CD4-positive, alpha-beta T cell (primary cell): ENCODE measurements at regions not wholly inside any gene's neighbourhood (a gene's known extent, or its start where the extent isn't known, plus 50 kb on each side); places are given as distances from the start of the nearest gene placed in this dataset.

Experiments
- ATAC-seq: fragments of 200-7000 bp; cut with Tn5 transposase; one replicate; pipeline ENCODE4 v1.10.0; 2022; ENCODE audit warnings: mild to moderate bottlenecking; ENCODE audit not compliant: poor library complexity
- CTCF ChIA-PET: fragments of 350-600 bp; sonication (Branson Sonifier 250); formaldehyde crosslinking; loops from one replicate; lab custom pipeline; 2021; ENCODE audit warnings: antibody characterized with exemption, inconsistent platforms; lab: Charles Lee
- POLR2A ChIA-PET: fragments of 350-600 bp; sonication (Branson Sonifier 250); formaldehyde crosslinking; loops from one replicate; lab custom pipeline; 2021; ENCODE audit warnings: antibody characterized with exemption, inconsistent platforms; lab: Charles Lee
- DNase-seq, 14 experiments: peaks; one replicate each; pipeline ENCODE4 v3.0.0-alpha.2; 2013 to 2020; ENCODE audit warnings: mixed read lengths in 2 of 14
- H3K27ac ChIP-seq, 2 donors: one replicate each; pipeline versions ENCODE4 v1.5.1 to v1.7.0; 2013; ENCODE audit warnings: low read length in 2 of 2, low read depth in 1 of 2, mild to moderate bottlenecking in 1 of 2
- H3K27me3 ChIP-seq, 2 experiments: 1 replicate in 1 of 2; 2 replicates in 1 of 2; pipeline versions ENCODE4 v1.6.1 to v1.7.0; 2013; ENCODE audit warnings: low read length in 2 of 2, control low read depth in 1 of 2, mild to moderate bottlenecking in 1 of 2, moderate library complexity in 1 of 2; ENCODE audit not compliant: insufficient read depth in 2 of 2, control insufficient read depth in 1 of 2
- H3K36me3 ChIP-seq: one replicate; pipeline ENCODE4 v1.6.1; 2013; ENCODE audit warnings: low read length, control low read depth; ENCODE audit not compliant: insufficient read depth
- H3K4me1 ChIP-seq: one replicate; pipeline ENCODE4 v1.6.1; 2013; ENCODE audit warnings: low read length, control low read depth; ENCODE audit not compliant: insufficient read depth
- H3K4me3 ChIP-seq: one replicate; pipeline ENCODE4 v1.5.1; 2013; ENCODE audit warnings: mild to moderate bottlenecking, low read length, moderate library complexity
- H3K9me3 ChIP-seq, 2 experiments: 1 replicate in 1 of 2; 2 replicates in 1 of 2; pipeline versions ENCODE4 v1.6.1 to v1.7.0; 2013; ENCODE audit warnings: low read length in 2 of 2, mild to moderate bottlenecking in 2 of 2, control low read depth in 1 of 2, moderate library complexity in 1 of 2; ENCODE audit not compliant: control insufficient read depth in 1 of 2, insufficient read depth in 1 of 2
- H3K27ac Mint-ChIP-seq: one replicate; pipeline ENCODE4 v1.8.0; 2020; ENCODE audit warnings: mixed read lengths
- H3K27me3 Mint-ChIP-seq: one replicate; pipeline ENCODE4 v1.8.0; 2021; ENCODE audit warnings: mixed read lengths
- H3K36me3 Mint-ChIP-seq: one replicate; pipeline ENCODE4 v1.8.0; 2021; ENCODE audit warnings: low read depth, mixed read lengths
- H3K4me1 Mint-ChIP-seq: one replicate; pipeline ENCODE4 v1.8.0; 2021; ENCODE audit warnings: low read depth, mixed read lengths
- H3K4me3 Mint-ChIP-seq: one replicate; pipeline ENCODE4 v1.8.0; 2020; ENCODE audit warnings: mild to moderate bottlenecking, mixed read lengths
- H3K9me3 Mint-ChIP-seq: one replicate; pipeline ENCODE4 v1.8.0; 2020; ENCODE audit warnings: mixed read lengths
- intact Hi-C, 2 experiments: fragments of 100-400 bp; cut with DNase I in 1 of 2; cut with micrococcal nuclease in 1 of 2; formaldehyde crosslinking; loops; one replicate each; pipeline versions ENCODE4 v1.15.1 to v1.9.0; 2023 to 2025; cut with DNase I, micrococcal nuclease
- TF ChIP-seq, protein P1 (sequence below): fragments of 200-600 bp; IDR thresholded peaks from one replicate; pipeline ENCODE4 v1.8.0; 2022; ENCODE audit warnings: antibody characterized with exemption, mild to moderate bottlenecking

DNA sequence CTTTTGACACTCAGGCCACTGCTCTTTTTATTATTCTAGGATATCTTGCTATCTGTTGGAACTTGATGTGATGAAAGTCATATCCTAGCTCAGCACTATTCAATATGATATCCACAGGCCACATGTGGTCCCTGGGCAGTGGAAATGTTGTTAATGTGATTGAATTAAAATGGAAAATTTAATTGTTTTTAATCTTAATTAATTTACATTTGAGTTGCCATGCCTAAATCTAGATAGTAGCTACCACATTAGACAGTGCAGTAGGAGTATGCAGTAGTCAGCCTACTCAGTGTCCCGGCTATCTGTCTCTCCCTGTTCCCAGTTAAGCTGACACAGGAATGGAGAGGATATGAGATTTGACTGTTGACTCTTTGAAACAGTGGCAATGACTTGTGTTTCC, 460.2 kb downstream of the GBE1 start:
- DNase-seq (no peak), ATAC-seq (no peak)
- no peaks in the 10 kb centered on the region for H3K36me3 Mint-ChIP-seq
- H3K36me3 ChIP-seq, result no peaks in the 10 kb centered on the region
- peaks cover 2% of the 10 kb centered on the region for H3K9me3 Mint-ChIP-seq
- H3K4me1 ChIP-seq, result no peaks in the 10 kb centered on the region
- H3K9me3 ChIP-seq, result no peaks in the 10 kb centered on the region
- H3K27ac Mint-ChIP-seq, result no peak overlapping the region
- H3K27ac ChIP-seq, result no peak overlapping the region
- H3K4me1 Mint-ChIP-seq, result no peaks in the 10 kb centered on the region
- ChIA-PET POLR2A (no interaction called here), CTCF (interaction anchor here (0.7 kb wide), 1 partner anchor 140 kb away, joined by 4 read pairs; no protein-coding TSS in a partner anchor)
- no peak overlapping the region for H3K4me3 Mint-ChIP-seq
- H3K4me3 ChIP-seq, result no peak overlapping the region
- H3K27me3 ChIP-seq, result no peaks in the 10 kb centered on the region
- intact Hi-C loops, result no loop called here
- TF ChIP-seq, protein P1, sequence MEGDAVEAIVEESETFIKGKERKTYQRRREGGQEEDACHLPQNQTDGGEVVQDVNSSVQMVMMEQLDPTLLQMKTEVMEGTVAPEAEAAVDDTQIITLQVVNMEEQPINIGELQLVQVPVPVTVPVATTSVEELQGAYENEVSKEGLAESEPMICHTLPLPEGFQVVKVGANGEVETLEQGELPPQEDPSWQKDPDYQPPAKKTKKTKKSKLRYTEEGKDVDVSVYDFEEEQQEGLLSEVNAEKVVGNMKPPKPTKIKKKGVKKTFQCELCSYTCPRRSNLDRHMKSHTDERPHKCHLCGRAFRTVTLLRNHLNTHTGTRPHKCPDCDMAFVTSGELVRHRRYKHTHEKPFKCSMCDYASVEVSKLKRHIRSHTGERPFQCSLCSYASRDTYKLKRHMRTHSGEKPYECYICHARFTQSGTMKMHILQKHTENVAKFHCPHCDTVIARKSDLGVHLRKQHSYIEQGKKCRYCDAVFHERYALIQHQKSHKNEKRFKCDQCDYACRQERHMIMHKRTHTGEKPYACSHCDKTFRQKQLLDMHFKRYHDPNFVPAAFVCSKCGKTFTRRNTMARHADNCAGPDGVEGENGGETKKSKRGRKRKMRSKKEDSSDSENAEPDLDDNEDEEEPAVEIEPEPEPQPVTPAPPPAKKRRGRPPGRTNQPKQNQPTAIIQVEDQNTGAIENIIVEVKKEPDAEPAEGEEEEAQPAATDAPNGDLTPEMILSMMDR, result no peak
- H3K27me3 Mint-ChIP-seq, result no peaks in the 10 kb centered on the region

DNA sequence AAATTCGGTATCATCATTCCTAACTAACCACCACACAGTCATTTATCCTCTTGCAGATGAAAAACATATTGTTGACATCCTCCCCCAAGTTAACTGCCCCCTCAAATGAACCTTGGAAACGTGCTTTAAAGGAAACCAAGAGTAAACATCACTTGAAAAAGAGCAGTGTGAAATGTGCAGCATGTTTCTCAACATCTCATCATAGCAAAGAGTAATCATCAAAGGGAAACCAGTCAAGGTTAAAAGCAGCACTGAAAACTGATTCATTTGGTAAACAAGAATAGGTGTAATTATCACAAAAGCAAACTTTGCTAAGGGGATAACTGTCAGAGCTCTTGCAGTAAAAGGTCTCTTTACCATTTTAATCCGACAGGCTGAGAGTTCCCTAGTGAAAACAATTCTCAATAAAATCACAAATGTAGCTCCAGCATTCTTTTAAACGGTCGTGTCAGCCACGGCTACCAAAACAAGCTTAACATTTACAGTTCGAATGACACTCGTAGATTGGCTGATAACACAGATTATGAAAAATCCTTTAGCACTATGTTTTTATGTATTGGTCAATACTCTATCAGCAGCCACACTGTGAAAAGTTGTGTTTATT, 461.0 kb downstream of the GBE1 start:
- H3K4me3 Mint-ChIP-seq, result no peak overlapping the region
- ChIA-PET POLR2A (no interaction called here), CTCF (no interaction called here)
- H3K4me3 ChIP-seq, result no peak overlapping the region
- no peaks in the 10 kb centered on the region for H3K36me3 Mint-ChIP-seq
- TF ChIP-seq, protein P1, result no peak
- H3K9me3 ChIP-seq, result no peaks in the 10 kb centered on the region
- intact Hi-C loops, result no loop called here
- no peak overlapping the region for H3K27ac Mint-ChIP-seq
- no peaks in the 10 kb centered on the region for H3K4me1 ChIP-seq
- no peaks in the 10 kb centered on the region for H3K27me3 Mint-ChIP-seq
- no peaks in the 10 kb centered on the region for H3K36me3 ChIP-seq
- peaks cover 2% of the 10 kb centered on the region for H3K9me3 Mint-ChIP-seq
- no peak for ATAC-seq
- no peaks in the 10 kb centered on the region for H3K27me3 ChIP-seq
- DNase-seq, result no peak
- no peaks in the 10 kb centered on the region for H3K4me1 Mint-ChIP-seq
- no peak overlapping the region for H3K27ac ChIP-seq

- H3K9me3 ChIP-seq, result no peaks in the 10 kb centered on the region
- no peak overlapping the region for H3K27ac ChIP-seq
- H3K36me3 ChIP-seq, result no peaks in the 10 kb centered on the region
- Mint-ChIP-seq H3K36me3 (no peaks in the 10 kb centered on the region), H3K9me3 (peaks cover 2% of the 10 kb centered on the region), H3K27me3 (no peaks in the 10 kb centered on the region), H3K27ac (no peak overlapping the region), H3K4me3 (no peak overlapping the region), H3K4me1 (no peaks in the 10 kb centered on the region)
- TF ChIP-seq, protein P1, result no peak
- intact Hi-C loops, result no loop called here
- DNase-seq (no peak), ATAC-seq (no peak)
- ChIA-PET CTCF (no interaction called here), POLR2A (no interaction called here)
- H3K4me1 ChIP-seq, result no peaks in the 10 kb centered on the region
- H3K27me3 ChIP-seq, result no peaks in the 10 kb centered on the region
- no peak overlapping the region for H3K4me3 ChIP-seq
Measured at GRCh38 chr3:81299481-81299880, 462.0 kb downstream of the GBE1 start.
